GM23338 (cell line): ENCODE measurements at regions not wholly inside any gene's neighbourhood (a gene's known extent, or its start where the extent isn't known, plus 50 kb on each side); places are given as distances from the start of the nearest gene placed in this dataset.
A peak's percentile ranks its signal among the peaks of the same experiment; 100 is the strongest.

ENCODE experiments used
- ATAC-seq: fragments of 200-7000 bp; cut with Tn5 transposase; 3 replicates; pipeline ENCODE4 v1.9.1; 2020
- DNase-seq: peaks from one replicate; pipeline ENCODE4 v3.0.0-alpha.2; 2015; ENCODE audit warnings: low spot score
- H2AFZ ChIP-seq: fragments of 200-600 bp; sonication (generic); 2 replicates; pipeline ENCODE4 v1.8.0; 2016; ENCODE audit warnings: antibody characterized with exemption, mild to moderate bottlenecking, moderate library complexity
- H3F3A ChIP-seq: fragments of 200-600 bp; sonication (generic); replicated peaks from 2 replicates; pipeline ENCODE4 v1.8.0; 2017; ENCODE audit warnings: antibody characterized with exemption, mixed run types, low read depth
- H3K27ac ChIP-seq: fragments of 200-600 bp; sonication (generic); 2 replicates; pipeline ENCODE4 v1.6.1; 2016; ENCODE audit warnings: low read depth
- H3K27me3 ChIP-seq: fragments of 200-600 bp; sonication (generic); 2 replicates; pipeline ENCODE4 v1.8.0; 2016; ENCODE audit warnings: mild to moderate bottlenecking, mixed run types, moderate library complexity; ENCODE audit not compliant: insufficient read depth
- H3K36me3 ChIP-seq: fragments of 200-600 bp; sonication (generic); 2 replicates; pipeline ENCODE4 v1.8.0; 2016; ENCODE audit warnings: mild to moderate bottlenecking; ENCODE audit not compliant: insufficient read depth
- H3K4me1 ChIP-seq: fragments of 200-600 bp; sonication (generic); 2 replicates; pipeline ENCODE4 v1.8.0; 2016; ENCODE audit warnings: mild to moderate bottlenecking, moderate library complexity; ENCODE audit not compliant: insufficient read depth
- H3K4me2 ChIP-seq: fragments of 200-600 bp; sonication (generic); 2 replicates; pipeline ENCODE4 v1.7.1; 2017; ENCODE audit warnings: mixed run types
- H3K4me3 ChIP-seq: fragments of 200-600 bp; sonication (generic); 2 replicates; pipeline ENCODE4 v1.6.1; 2016; ENCODE audit warnings: mixed run types
- H3K79me2 ChIP-seq: fragments of 200-600 bp; sonication (generic); replicated peaks from 2 replicates; pipeline ENCODE4 v1.8.0; 2017; ENCODE audit warnings: mild to moderate bottlenecking; ENCODE audit not compliant: insufficient read depth
- H3K9me2 ChIP-seq: fragments of 200-600 bp; sonication (generic); 2 replicates; pipeline ENCODE4 v1.8.0; 2017; ENCODE audit not compliant: insufficient read depth
- H4K20me1 ChIP-seq: fragments of 200-600 bp; sonication (generic); replicated peaks from 2 replicates; pipeline ENCODE4 v1.8.0; 2017; ENCODE audit warnings: mild to moderate bottlenecking; ENCODE audit not compliant: insufficient read depth
- H3K27ac Mint-ChIP-seq: 2 replicates; pipeline ENCODE4 v1.8.0; 2020; ENCODE audit warnings: inconsistent platforms, mild to moderate bottlenecking, moderate library complexity, mixed read lengths
- H3K27me3 Mint-ChIP-seq: 3 replicates; pipeline ENCODE4 v1.8.0; 2022; ENCODE audit warnings: low read depth, mild to moderate bottlenecking, moderate library complexity, mixed read lengths, inconsistent platforms; ENCODE audit not compliant: insufficient read depth, poor library complexity
- H3K36me3 Mint-ChIP-seq: 3 replicates; pipeline ENCODE4 v1.8.0; 2021; ENCODE audit warnings: low read depth, mild to moderate bottlenecking, inconsistent platforms, moderate library complexity, mixed read lengths
- H3K4me1 Mint-ChIP-seq: 3 replicates; pipeline ENCODE4 v1.8.0; 2020; ENCODE audit warnings: mild to moderate bottlenecking, inconsistent platforms, mixed read lengths
- H3K4me3 Mint-ChIP-seq: 3 replicates; pipeline ENCODE4 v1.8.0; 2021; ENCODE audit warnings: moderate library complexity, mild to moderate bottlenecking, inconsistent platforms, mixed read lengths
- H3K9me3 Mint-ChIP-seq: 3 replicates; pipeline ENCODE4 v1.8.0; 2020; ENCODE audit warnings: moderate library complexity, mild to moderate bottlenecking, inconsistent platforms, mixed read lengths
- CREB1 ChIP-seq: fragments of 250-450 bp; sonication (Bioruptor Pico); IDR thresholded peaks from 2 replicates; pipeline ENCODE4 v1.5.0; 2020; ENCODE audit warnings: low read depth, mild to moderate bottlenecking, moderate library complexity
- CTCF ChIP-seq, 2 experiments: fragments of 200-600 bp in 1 of 2; sonication (generic) in 1 of 2; conservative IDR thresholded peaks; 2 replicates each; pipeline versions ENCODE4 v1.5.1 to v1.6.1; 2016 to 2017; ENCODE audit warnings: antibody characterized with exemption in 2 of 2, low read depth in 2 of 2, mild to moderate bottlenecking in 2 of 2, moderate library complexity in 1 of 2
- NANOG ChIP-seq: IDR thresholded peaks from 2 replicates; pipeline ENCODE4 v1.6.1; 2016; ENCODE audit warnings: antibody characterized with exemption, borderline replicate concordance
- POLR2AphosphoS5 ChIP-seq: IDR thresholded peaks from 2 replicates; pipeline ENCODE4 v1.6.1; 2016; ENCODE audit warnings: antibody characterized with exemption, low read depth
- REST ChIP-seq: IDR thresholded peaks from one replicate; pipeline ENCODE4 v1.6.1; 2018; ENCODE audit warnings: antibody characterized with exemption; ENCODE audit not compliant: unreplicated experiment
- ZNF114 ChIP-seq: fragments of 250-450 bp; sonication (Bioruptor Pico); IDR thresholded peaks from 2 replicates; pipeline ENCODE4 v1.5.0; 2020; ENCODE audit warnings: mild to moderate bottlenecking, moderate library complexity

- ATAC-seq (peak; percentile 72), DNase-seq (peak; percentile 78)
- H3K27ac ChIP-seq = no peak overlapping the region
- no peak overlapping the region for H3K4me3 ChIP-seq
- H3K79me2 ChIP-seq = no peaks in the 10 kb centered on the region
- H2AFZ ChIP-seq = peak overlapping the region; percentile 38; the same call in 1 of the 2 replicates
- H3K9me2 ChIP-seq = no peaks in the 10 kb centered on the region
- Mint-ChIP-seq H3K4me1 (peaks cover 17% of the 10 kb centered on the region), H3K27ac (no peak overlapping the region; the same call in 1 of the 2 replicates), H3K9me3 (no peaks in the 10 kb centered on the region; the same call in 2 of the 3 replicates), H3K36me3 (no peaks in the 10 kb centered on the region; the same call in 2 of the 3 replicates), H3K27me3 (peaks cover 6% of the 10 kb centered on the region), H3K4me3 (no peak overlapping the region)
- H3K36me3 ChIP-seq = no peaks in the 10 kb centered on the region
- no peaks in the 10 kb centered on the region for H4K20me1 ChIP-seq
- H3K4me2 ChIP-seq = no peak overlapping the region
- TF ChIP-seq CTCF (conservative IDR thresholded peaks at IDR 0.05; ENCODE audit: low read depth in 2 of 2) (peak; percentile 65 to 77), CREB1 (CRISPR knock-in tag) (no peak), POLR2AphosphoS5 (no peak), ZNF114 (CRISPR knock-in tag) (no peak)
- no peaks in the 10 kb centered on the region; the same call in 1 of the 2 replicates for H3F3A ChIP-seq
- no peaks in the 10 kb centered on the region for H3K4me1 ChIP-seq
- no peaks in the 10 kb centered on the region for H3K27me3 ChIP-seq
Measured at GRCh38 chr20:50281831-50282591, 91.4 kb downstream of the CEBPB start.

GRCh38 chr20:50282592-50283241, 92.1 kb downstream of the CEBPB start:
- no peaks in the 10 kb centered on the region for H3K9me2 ChIP-seq
- Mint-ChIP-seq H3K9me3 (no peaks in the 10 kb centered on the region; the same call in 2 of the 3 replicates), H3K4me1 (peaks cover 17% of the 10 kb centered on the region), H3K27ac (no peak overlapping the region), H3K36me3 (no peaks in the 10 kb centered on the region; the same call in 2 of the 3 replicates), H3K27me3 (peaks cover 6% of the 10 kb centered on the region), H3K4me3 (no peak overlapping the region; the same call in 2 of the 3 replicates)
- H3K27ac ChIP-seq = no peak overlapping the region
- no peaks in the 10 kb centered on the region; the same call in 1 of the 2 replicates for H3F3A ChIP-seq
- no peaks in the 10 kb centered on the region for H4K20me1 ChIP-seq
- no peaks in the 10 kb centered on the region for H3K4me1 ChIP-seq
- no peaks in the 10 kb centered on the region for H3K27me3 ChIP-seq
- H3K4me2 ChIP-seq = no peak overlapping the region
- DNase-seq (no peak), ATAC-seq (no peak)
- no peaks in the 10 kb centered on the region for H3K36me3 ChIP-seq
- H2AFZ ChIP-seq = no peak overlapping the region
- H3K79me2 ChIP-seq = no peaks in the 10 kb centered on the region
- H3K4me3 ChIP-seq = no peak overlapping the region
- no peak for TF ChIP-seq POLR2AphosphoS5
- TF ChIP-seq REST = no peak
- 0 out of 4 replicates have a peak, but pooled peaks of 1 of the 2 experiments have one; percentile 14 for TF ChIP-seq CTCF (conservative IDR thresholded peaks at IDR 0.05; ENCODE audit: low read depth in 2 of 2)
- TF ChIP-seq NANOG = no peak
- no peak for TF ChIP-seq ZNF114 (CRISPR knock-in tag)
